A673 (cell line): ENCODE measurements at regions not wholly inside any gene's neighbourhood (a gene's known extent, or its start where the extent isn't known, plus 50 kb on each side); places are given as distances from the start of the nearest gene placed in this dataset.

Experiments
- BruUV-seq: library from RNA; stranded (reverse); fragments of 400-500 nt; replicated peaks from 2 replicates; lab custom pipeline; 2021; lab: Mats Ljungman, UMichigan
- CTCF ChIA-PET: fragments of 300-600 bp; sonication (Branson Sonifier 250); formaldehyde crosslinking; loops from one replicate; lab custom pipeline; 2022; ENCODE audit warnings: antibody characterized with exemption; lab: Charles Lee
- POLR2A ChIA-PET: fragments of 300-600 bp; sonication (Branson Sonifier 250); formaldehyde crosslinking; loops from one replicate; lab custom pipeline; 2022; ENCODE audit warnings: antibody characterized with exemption; ENCODE audit not compliant: low non-redundant PET; lab: Charles Lee
- DNase-seq: peaks from one replicate; pipeline ENCODE4 v3.0.0-alpha.2; 2015; ENCODE audit warnings: low spot score
- H3K27ac ChIP-seq: fragments of 200-600 bp; sonication (generic); 2 replicates; pipeline ENCODE4 v1.5.1; 2016; ENCODE audit warnings: mixed run types, low read depth, mild to moderate bottlenecking, mixed read lengths, antibody characterized with exemption, low read length; ENCODE audit not compliant: poor library complexity, severe bottlenecking
- H3K27me3 ChIP-seq: fragments of 200-600 bp; sonication (generic); replicated peaks from 2 replicates; pipeline ENCODE4 v1.6.1; 2017; ENCODE audit warnings: mixed run types, low read depth, mild to moderate bottlenecking, mixed read lengths, antibody characterized with exemption, low read length; ENCODE audit not compliant: insufficient read depth, poor library complexity
- H3K36me3 ChIP-seq: fragments of 200-600 bp; sonication (generic); 2 replicates; pipeline ENCODE4 v1.6.1; 2016; ENCODE audit warnings: mixed run types, mild to moderate bottlenecking, mixed read lengths, antibody characterized with exemption, low read length; ENCODE audit not compliant: insufficient read depth, poor library complexity, severe bottlenecking
- H3K4me1 ChIP-seq: fragments of 200-600 bp; sonication (generic); 2 replicates; pipeline ENCODE4 v1.6.1; 2017; ENCODE audit warnings: mixed run types, mild to moderate bottlenecking, mixed read lengths, antibody characterized with exemption, low read length; ENCODE audit not compliant: insufficient read depth, poor library complexity, severe bottlenecking
- H3K4me3 ChIP-seq: fragments of 200-600 bp; sonication (generic); 2 replicates; pipeline ENCODE4 v1.5.1; 2016; ENCODE audit warnings: low read depth, mixed run types, mild to moderate bottlenecking, mixed read lengths, low read length; ENCODE audit not compliant: poor library complexity, severe bottlenecking
- H3K9me3 ChIP-seq: fragments of 200-600 bp; sonication (generic); 2 replicates; pipeline ENCODE4 v1.6.1; 2016; ENCODE audit warnings: mixed run types, low read depth, mild to moderate bottlenecking, mixed read lengths, antibody characterized with exemption, low read length; ENCODE audit not compliant: poor library complexity, severe bottlenecking
- EZH2 ChIP-seq: fragments of 200-600 bp; sonication (generic); IDR thresholded peaks from 2 replicates; pipeline ENCODE4 v1.6.1; 2017; ENCODE audit warnings: borderline replicate concordance, low read depth, mild to moderate bottlenecking, mixed read lengths, antibody characterized with exemption, low read length; ENCODE audit not compliant: poor library complexity, severe bottlenecking
- intact Hi-C: fragments of 100-400 bp; cut with micrococcal nuclease; formaldehyde crosslinking; loops from one replicate; pipeline ENCODE4 v1.10.0; 2022; ENCODE audit not compliant: unreplicated experiment
- TF ChIP-seq, protein P1 (sequence below): fragments of 300-800, 200-600 bp; sonication (generic); conservative IDR thresholded peaks from 2 replicates; pipeline ENCODE4 v1.5.1; 2017; ENCODE audit warnings: low read depth, mild to moderate bottlenecking, antibody characterized with exemption, low read length, moderate library complexity, mixed read lengths

DNA sequence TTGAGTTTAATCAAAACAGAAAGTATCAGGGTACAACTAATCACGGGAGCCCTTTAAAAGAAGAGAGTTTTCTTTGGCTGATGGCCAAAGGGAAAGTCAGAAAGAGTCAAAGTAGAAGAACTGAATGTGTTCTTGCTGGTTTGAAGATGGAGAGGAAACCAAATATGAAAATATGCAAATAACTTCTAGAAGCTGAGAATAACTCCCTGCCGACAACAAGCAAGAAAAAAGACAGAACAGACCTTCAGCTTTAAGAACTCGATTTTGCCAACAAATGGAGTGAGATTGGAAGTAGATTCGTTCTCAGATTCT lies 903.8 kb downstream of the STIM2 start:
- CTCF ChIA-PET = no interaction called here
- no peaks in the 10 kb centered on the region for H3K9me3 ChIP-seq
- H3K27me3 ChIP-seq = no peaks in the 10 kb centered on the region
- BruUV-seq = no TSS peak
- H3K4me3 ChIP-seq = no peak overlapping the region
- intact Hi-C loops = no loop called here
- POLR2A ChIA-PET = no interaction called here
- H3K27ac ChIP-seq = no peak overlapping the region
- H3K36me3 ChIP-seq = no peaks in the 10 kb centered on the region
- peaks cover 3% of the 10 kb centered on the region for H3K4me1 ChIP-seq
- no peak for DNase-seq
- no peak for TF ChIP-seq EZH2
- TF ChIP-seq, protein P1, sequence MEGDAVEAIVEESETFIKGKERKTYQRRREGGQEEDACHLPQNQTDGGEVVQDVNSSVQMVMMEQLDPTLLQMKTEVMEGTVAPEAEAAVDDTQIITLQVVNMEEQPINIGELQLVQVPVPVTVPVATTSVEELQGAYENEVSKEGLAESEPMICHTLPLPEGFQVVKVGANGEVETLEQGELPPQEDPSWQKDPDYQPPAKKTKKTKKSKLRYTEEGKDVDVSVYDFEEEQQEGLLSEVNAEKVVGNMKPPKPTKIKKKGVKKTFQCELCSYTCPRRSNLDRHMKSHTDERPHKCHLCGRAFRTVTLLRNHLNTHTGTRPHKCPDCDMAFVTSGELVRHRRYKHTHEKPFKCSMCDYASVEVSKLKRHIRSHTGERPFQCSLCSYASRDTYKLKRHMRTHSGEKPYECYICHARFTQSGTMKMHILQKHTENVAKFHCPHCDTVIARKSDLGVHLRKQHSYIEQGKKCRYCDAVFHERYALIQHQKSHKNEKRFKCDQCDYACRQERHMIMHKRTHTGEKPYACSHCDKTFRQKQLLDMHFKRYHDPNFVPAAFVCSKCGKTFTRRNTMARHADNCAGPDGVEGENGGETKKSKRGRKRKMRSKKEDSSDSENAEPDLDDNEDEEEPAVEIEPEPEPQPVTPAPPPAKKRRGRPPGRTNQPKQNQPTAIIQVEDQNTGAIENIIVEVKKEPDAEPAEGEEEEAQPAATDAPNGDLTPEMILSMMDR = no peak

DNA sequence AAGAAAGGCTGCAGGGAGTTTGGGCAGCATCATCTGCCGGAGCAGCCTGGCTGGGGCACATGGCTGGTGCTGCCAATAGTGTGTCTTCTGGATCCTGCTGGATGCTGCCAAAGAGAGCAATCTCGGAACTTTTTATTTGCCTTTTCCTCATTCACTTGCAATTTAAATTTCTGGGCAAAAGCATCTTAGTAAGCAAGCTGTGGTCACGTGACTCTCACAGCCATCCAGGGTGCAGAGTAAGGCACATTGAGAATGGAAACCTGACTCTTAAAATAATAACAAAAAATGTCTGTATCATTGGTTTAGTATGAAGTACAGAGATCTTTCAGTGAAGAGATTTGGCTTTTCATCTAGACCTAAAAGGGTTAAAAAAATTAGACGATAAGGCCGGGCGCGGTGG lies 910.3 kb downstream of the STIM2 start:
- H3K27me3 ChIP-seq = no peaks in the 10 kb centered on the region
- ChIA-PET CTCF (no interaction called here), POLR2A (no interaction called here)
- intact Hi-C loops = no loop called here
- H3K4me3 ChIP-seq = no peak overlapping the region
- H3K9me3 ChIP-seq = no peaks in the 10 kb centered on the region
- no TSS peak for BruUV-seq
- no peaks in the 10 kb centered on the region for H3K36me3 ChIP-seq
- no peak overlapping the region for H3K27ac ChIP-seq
- H3K4me1 ChIP-seq = no peaks in the 10 kb centered on the region
- DNase-seq = no peak
- TF ChIP-seq EZH2 = no peak
- TF ChIP-seq, protein P1 = no peak

DNA sequence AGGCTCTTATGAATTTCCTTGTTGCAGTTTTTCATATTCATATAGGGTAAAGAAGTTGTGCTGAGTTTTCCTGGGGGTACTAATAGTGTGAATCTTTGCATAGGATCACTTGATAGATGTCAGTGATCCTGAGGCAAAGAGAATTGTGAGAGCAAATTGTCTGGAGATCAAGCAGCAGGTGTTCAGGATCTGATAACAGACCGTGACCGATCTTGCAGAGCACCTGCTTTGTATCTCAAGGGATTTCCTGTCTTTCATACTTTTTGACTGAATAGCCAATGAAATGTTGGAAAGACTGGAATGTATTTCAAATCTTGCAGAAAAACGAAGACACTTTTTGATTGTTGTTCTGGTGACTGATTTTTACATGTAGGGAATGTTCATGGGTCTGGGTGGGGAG lies 914.5 kb downstream of the STIM2 start:
- Histone ChIP-seq H3K9me3 (no peaks in the 10 kb centered on the region), H3K4me3 (no peak overlapping the region), H3K36me3 (no peaks in the 10 kb centered on the region), H3K27me3 (no peaks in the 10 kb centered on the region), H3K27ac (no peak overlapping the region), H3K4me1 (no peaks in the 10 kb centered on the region)
- ChIA-PET CTCF (no interaction called here), POLR2A (no interaction called here)
- DNase-seq = no peak
- intact Hi-C loops = no loop called here
- no TSS peak for BruUV-seq
- TF ChIP-seq, protein P1 = no peak
- no peak for TF ChIP-seq EZH2
